ENCODE measurements at regions not wholly inside any gene's neighbourhood (a gene's known extent, or its start where the extent isn't known, plus 50 kb on each side); places are given as distances from the start of the nearest gene placed in this dataset.

DNA sequence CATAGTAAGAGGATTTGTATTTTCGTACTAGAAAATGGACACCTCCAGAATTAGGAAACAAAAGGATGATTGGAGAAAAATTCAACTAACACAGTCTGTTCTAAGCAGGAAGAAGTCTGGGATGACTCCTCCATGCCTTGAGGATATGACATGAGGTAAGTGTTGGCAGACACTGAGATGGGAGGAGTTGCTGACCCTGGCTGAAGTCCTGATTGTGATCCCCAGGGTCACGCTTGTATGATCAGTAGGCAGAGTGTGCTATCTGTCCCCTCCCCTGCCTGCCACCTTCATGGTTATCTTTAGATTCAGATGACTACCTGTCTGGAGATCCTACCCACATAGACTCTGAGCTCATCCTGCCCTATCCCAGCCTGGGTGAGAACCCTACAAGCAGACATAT is 249.1 kb downstream of the C1orf94 start:
- TF ChIP-seq, protein P1, sequence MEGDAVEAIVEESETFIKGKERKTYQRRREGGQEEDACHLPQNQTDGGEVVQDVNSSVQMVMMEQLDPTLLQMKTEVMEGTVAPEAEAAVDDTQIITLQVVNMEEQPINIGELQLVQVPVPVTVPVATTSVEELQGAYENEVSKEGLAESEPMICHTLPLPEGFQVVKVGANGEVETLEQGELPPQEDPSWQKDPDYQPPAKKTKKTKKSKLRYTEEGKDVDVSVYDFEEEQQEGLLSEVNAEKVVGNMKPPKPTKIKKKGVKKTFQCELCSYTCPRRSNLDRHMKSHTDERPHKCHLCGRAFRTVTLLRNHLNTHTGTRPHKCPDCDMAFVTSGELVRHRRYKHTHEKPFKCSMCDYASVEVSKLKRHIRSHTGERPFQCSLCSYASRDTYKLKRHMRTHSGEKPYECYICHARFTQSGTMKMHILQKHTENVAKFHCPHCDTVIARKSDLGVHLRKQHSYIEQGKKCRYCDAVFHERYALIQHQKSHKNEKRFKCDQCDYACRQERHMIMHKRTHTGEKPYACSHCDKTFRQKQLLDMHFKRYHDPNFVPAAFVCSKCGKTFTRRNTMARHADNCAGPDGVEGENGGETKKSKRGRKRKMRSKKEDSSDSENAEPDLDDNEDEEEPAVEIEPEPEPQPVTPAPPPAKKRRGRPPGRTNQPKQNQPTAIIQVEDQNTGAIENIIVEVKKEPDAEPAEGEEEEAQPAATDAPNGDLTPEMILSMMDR (IDR thresholded peaks at IDR 0.05; ENCODE audit: insufficient read depth, low read length) = no peak
- no peak overlapping the region for H3K4me3 ChIP-seq (ENCODE audit: low read depth, low read length)
- DNase-seq (ENCODE audit: low read depth) = no peak

DNA sequence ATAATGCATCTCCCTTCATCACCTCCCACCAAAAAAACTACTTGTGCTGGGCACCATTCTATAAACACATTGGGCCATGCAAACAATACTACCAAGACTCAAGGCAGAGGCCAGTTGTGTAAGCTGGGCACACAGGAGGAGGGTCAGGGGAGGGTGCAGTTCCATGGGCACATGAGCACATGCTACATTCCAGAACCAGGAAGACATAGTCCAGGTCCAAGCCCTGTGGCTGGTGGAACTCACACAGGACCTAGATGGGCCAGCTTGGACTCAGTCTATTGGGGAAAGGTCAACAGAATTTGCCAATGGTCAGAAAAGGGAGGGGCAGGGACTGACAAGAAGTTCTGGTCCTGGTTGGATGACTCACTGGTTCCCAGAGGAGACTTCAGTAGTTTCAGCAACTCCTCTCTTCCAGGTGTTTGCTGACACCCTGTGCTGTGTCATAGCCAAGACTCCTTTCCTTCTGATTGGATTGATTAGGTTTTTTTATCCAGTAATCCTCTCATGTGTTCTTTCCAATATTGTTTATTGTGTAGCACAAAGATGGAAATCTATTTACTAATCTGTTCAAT is 249.7 kb downstream of the C1orf94 start:
- DNase-seq (ENCODE audit: low read depth) = no peak
- no peak overlapping the region for H3K4me3 ChIP-seq (ENCODE audit: low read depth, low read length)
- TF ChIP-seq, protein P1 (IDR thresholded peaks at IDR 0.05; ENCODE audit: insufficient read depth, low read length) = no peak

DNA sequence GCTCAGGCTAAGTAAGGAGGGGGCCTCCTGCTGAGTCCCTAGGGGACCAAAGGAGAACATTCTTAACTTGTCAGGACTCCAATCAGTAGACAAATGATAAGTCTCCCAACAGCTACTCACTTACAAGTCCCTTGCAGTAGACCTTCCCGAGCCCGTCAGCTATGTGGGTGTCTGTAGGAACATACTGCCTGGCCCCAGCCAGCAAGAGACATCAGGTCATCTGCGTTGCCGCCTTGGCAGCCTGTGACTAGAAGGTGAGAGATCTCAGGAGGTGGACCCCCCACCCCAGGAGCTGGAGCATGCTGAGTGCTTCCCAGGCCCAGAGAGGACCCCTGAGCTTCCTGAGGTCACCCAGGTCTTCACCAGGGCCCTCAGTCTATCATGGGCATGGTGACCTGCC is 250.5 kb downstream of the C1orf94 start:
- DNase-seq (ENCODE audit: low read depth) = no peak
- TF ChIP-seq, protein P1 (IDR thresholded peaks at IDR 0.05; ENCODE audit: insufficient read depth, low read length) = no peak
- no peak overlapping the region for H3K4me3 ChIP-seq (ENCODE audit: low read depth, low read length)

DNA sequence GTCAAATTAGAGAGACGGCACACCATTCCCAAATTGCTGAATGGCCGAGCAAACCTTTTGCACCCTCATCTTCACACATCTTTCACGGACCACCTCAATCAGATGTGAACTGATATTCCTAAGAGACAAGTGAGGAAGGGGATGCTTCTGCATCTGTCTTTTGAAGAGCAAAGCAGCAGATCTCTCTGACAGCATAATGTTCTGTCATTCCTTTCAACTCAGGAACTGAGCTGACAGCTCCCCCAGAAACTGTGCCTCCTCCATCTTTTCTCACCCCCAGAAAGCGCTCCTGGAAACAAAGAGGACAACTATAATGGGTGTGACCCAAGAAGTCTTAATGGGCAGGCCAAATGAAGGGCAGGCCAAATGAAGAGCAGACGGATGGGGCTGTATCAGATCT is 256.4 kb downstream of the C1orf94 start:
- TF ChIP-seq, protein P1 (IDR thresholded peaks at IDR 0.05; ENCODE audit: insufficient read depth, low read length) = no peak
- H3K4me3 ChIP-seq (ENCODE audit: low read depth, low read length) = no peak overlapping the region
- DNase-seq (ENCODE audit: low read depth) = no peak

DNA sequence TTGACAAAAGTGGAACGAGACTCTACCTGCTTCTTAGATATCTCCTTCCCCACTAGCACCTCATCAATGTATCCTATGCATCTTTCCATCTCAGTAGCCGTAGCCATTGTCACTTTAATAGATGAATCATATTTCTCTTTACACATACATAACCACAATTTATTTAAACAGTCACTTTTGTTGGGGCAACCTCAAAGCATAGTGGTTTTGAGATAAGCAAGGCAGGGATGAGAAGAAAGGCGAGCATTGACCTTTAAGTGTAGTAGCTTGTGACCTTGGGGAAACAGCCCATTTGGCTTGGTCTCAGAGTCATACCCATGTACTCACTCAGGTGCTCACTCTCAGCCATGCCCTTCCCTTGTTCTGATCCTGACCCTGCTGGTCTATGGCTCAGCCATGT is 260.1 kb downstream of the C1orf94 start:
- TF ChIP-seq, protein P1 (IDR thresholded peaks at IDR 0.05; ENCODE audit: insufficient read depth, low read length) = no peak
- DNase-seq (ENCODE audit: low read depth) = no peak

DNA sequence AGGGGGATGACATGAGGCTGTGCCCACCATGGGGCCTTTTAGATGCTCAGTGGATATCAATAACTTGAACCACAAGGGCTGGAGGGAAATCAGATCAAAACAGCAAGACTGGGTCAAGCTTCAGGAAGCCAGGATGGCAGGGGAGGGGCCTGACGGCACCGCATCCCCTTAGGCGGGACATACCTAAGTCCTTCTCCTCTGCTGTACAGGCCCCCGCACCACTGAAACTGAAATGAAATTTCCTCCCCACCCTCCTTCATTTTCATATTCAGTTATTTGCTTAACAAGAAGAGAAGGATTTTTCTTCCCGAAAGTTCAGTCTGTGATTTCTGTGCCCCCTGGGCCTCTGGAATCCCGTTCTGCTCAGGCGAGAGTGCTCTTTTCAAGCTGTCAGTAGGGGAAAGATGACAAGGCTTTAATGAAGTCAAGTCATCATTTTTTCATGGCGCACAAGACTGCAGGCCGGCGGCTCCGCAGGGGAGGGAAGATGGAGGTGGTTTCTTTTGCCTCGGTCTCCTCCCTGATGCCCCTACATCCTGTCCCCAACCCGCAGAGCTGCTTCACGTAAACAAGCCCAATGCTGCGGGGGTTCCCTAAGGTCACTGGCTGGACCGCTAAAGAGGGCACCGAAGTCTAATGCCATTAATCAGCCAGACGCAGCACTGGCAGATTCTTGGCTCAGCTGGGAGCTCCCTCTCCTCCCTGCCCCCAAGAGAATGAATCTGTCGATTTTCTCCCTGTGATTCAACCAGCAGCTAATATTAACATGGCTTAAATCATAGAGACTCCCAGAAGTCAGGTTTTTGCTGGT is 264.8 kb downstream of the C1orf94 start:
- H3K4me3 ChIP-seq (ENCODE audit: low read depth, low read length) = no peak overlapping the region
- TF ChIP-seq, protein P1 (IDR thresholded peaks at IDR 0.05; ENCODE audit: insufficient read depth, low read length) = no peak
- DNase-seq (ENCODE audit: low read depth) = no peak

More for the DNA sequence above, 260.1 kb downstream of the C1orf94 start:
- no peak overlapping the region for H3K4me3 ChIP-seq (ENCODE audit: low read depth, low read length)
